ENCODE measurements at regions not wholly inside any gene's neighbourhood (a gene's known extent, or its start where the extent isn't known, plus 50 kb on each side); places are given as distances from the start of the nearest gene placed in this dataset.
"Not testable (repeated sequence)": the region's sequence is repeated elsewhere in the genome, so short reads cannot be mapped to it uniquely, and the experiment has no call there.

DNA sequence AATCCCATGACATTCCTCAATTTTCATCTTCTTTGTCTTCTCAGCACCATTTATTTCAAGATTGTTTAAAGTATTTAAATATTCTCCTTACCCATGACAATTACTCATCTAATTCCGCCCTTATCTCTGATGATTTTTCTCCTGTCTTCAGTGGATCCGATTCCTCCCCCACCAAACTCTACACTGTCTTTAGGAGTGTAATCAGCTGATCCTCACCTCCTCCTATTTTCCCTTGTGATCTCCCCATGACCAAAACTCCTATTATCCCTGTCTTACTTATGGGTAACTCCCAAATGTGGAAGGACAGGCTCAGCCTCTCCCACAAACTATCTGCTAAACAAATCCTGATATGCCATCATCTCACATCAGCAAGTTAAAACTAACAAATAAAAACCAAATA lies 335.3 kb upstream of the RUNX1 start:
- Histone ChIP-seq H3K9me3 (ENCODE audit: control insufficient read depth in 2 of 3, low read length in 3 of 3) (no peaks in the 10 kb centered on the region), H3K4me1 (ENCODE audit: control insufficient read depth in 2 of 2, insufficient read depth in 2 of 2, low read length in 2 of 2) (no peaks in the 10 kb centered on the region), H3K4me3 (ENCODE audit: low read length) (no peak overlapping the region), H3K36me3 (ENCODE audit: control insufficient read depth in 2 of 3, insufficient read depth in 3 of 3, low read length in 3 of 3) (no peaks in the 10 kb centered on the region), H3K27ac (ENCODE audit: low read depth, low read length) (no peak overlapping the region), H3K27me3 (ENCODE audit: control insufficient read depth in 2 of 2, insufficient read depth in 2 of 2, low read length in 2 of 2) (no peaks in the 10 kb centered on the region)
- DNase-seq (no peak), ATAC-seq (no peak)
- intact Hi-C loops (cut with micrococcal nuclease): no loop called here
- POLR2A ChIA-PET: no interaction called here
- Mint-ChIP-seq H3K27ac (no peak overlapping the region), H3K27me3 (peaks cover 0 to 5% (median 0%) of the 10 kb centered on the region in 5 donors), H3K36me3 (peaks cover 0 to 8% (median 5%) of the 10 kb centered on the region in 5 donors), H3K4me3 (no peak overlapping the region), H3K9me3 (peaks cover 0 to 8% (median 1%) of the 10 kb centered on the region in 11 donors), H3K4me1 (no peaks in the 10 kb centered on the region)
- CTCF ChIA-PET: no interaction called here

DNA sequence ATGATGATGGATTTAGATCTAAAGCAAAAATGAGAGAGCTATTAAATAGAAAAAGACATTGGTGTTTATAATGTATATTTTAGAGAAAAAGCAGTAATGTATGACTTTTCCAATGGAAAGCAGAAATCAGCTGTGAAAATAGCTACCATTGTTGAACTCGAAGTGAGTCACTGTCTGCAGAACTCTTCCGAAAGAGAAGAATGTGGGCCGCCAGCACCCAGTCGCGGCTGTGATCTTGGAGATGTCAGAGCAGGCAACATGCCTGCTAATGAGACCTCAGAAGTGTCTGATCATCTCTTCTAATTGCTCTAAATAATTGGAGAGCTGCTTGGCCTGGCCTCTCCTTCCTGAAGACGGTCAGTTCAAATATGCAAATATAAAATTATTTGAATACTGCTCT lies 333.6 kb upstream of the RUNX1 start:
- DNase-seq (no peak), ATAC-seq (no peak)
- H3K4me1 Mint-ChIP-seq: peaks cover 0 to 2% (median 0%) of the 10 kb centered on the region in 7 donors
- no peak overlapping the region for H3K27ac ChIP-seq (ENCODE audit: low read depth, low read length)
- ChIA-PET CTCF (no interaction called here), POLR2A (no interaction called here)
- H3K4me1 ChIP-seq (ENCODE audit: control insufficient read depth in 2 of 2, insufficient read depth in 2 of 2, low read length in 2 of 2): no peaks in the 10 kb centered on the region
- no peaks in the 10 kb centered on the region for H3K9me3 ChIP-seq (ENCODE audit: control insufficient read depth in 2 of 3, low read length in 3 of 3)
- no peaks in the 10 kb centered on the region for H3K36me3 Mint-ChIP-seq
- no peak overlapping the region for H3K27ac Mint-ChIP-seq
- H3K27me3 ChIP-seq (ENCODE audit: control insufficient read depth in 2 of 2, insufficient read depth in 2 of 2, low read length in 2 of 2): no peaks in the 10 kb centered on the region
- no peak overlapping the region for H3K4me3 ChIP-seq (ENCODE audit: low read length)
- no peak overlapping the region for H3K4me3 Mint-ChIP-seq
- peaks cover 0 to 5% (median 0%) of the 10 kb centered on the region in 5 donors for H3K27me3 Mint-ChIP-seq
- H3K9me3 Mint-ChIP-seq: peaks cover 0 to 1% (median 0%) of the 10 kb centered on the region in 11 donors
- intact Hi-C loops (cut with micrococcal nuclease): no loop called here
- no peaks in the 10 kb centered on the region for H3K36me3 ChIP-seq (ENCODE audit: control insufficient read depth in 2 of 3, insufficient read depth in 3 of 3, low read length in 3 of 3)

DNA sequence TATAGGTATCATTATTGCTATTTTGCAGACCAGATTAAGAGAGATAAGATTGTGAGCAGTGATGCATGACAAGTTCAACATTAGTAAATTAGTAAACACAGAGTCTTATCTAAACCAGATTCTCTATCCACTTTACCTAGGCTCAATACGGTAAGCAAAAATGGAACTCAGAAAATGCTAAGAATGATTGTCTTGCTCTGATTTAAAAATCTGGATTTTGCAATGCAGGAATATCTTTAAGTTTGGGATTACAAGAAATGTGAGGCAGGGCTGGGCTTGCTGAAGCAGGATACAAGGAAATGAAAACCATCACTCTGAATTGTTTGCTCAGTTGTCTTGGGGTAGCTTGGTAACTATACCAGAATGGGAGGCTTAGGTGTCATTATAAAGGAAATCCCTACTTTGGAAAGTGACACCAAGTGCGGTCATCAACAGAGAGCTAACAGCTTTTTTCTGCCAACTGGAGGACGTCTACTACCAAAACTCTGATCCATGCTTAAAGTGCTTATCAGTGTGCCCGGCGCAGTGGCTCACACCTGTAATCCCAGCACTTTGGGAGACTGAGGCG lies 332.7 kb upstream of the RUNX1 start:
- intact Hi-C loops (cut with micrococcal nuclease): no loop called here
- Histone ChIP-seq H3K4me1 (ENCODE audit: control insufficient read depth in 2 of 2, insufficient read depth in 2 of 2, low read length in 2 of 2) (no peaks in the 10 kb centered on the region), H3K27ac (ENCODE audit: low read depth, low read length) (no peak overlapping the region), H3K4me3 (ENCODE audit: low read length) (no peak overlapping the region), H3K9me3 (ENCODE audit: control insufficient read depth in 2 of 3, low read length in 3 of 3) (no peaks in the 10 kb centered on the region), H3K27me3 (ENCODE audit: control insufficient read depth in 2 of 2, insufficient read depth in 2 of 2, low read length in 2 of 2) (no peaks in the 10 kb centered on the region), H3K36me3 (ENCODE audit: control insufficient read depth in 2 of 3, insufficient read depth in 3 of 3, low read length in 3 of 3) (no peaks in the 10 kb centered on the region)
- Mint-ChIP-seq H3K36me3 (no peaks in the 10 kb centered on the region), H3K27ac (no peak overlapping the region), H3K4me3 (no peak overlapping the region), H3K27me3 (peaks cover 0 to 5% (median 0%) of the 10 kb centered on the region in 5 donors), H3K9me3 (peaks cover 0 to 1% (median 0%) of the 10 kb centered on the region in 11 donors), H3K4me1 (peaks cover 0 to 2% (median 0%) of the 10 kb centered on the region in 7 donors)
- CTCF ChIA-PET: no interaction called here
- ATAC-seq: no peak
- DNase-seq: no peak
- POLR2A ChIA-PET: no interaction called here

DNA sequence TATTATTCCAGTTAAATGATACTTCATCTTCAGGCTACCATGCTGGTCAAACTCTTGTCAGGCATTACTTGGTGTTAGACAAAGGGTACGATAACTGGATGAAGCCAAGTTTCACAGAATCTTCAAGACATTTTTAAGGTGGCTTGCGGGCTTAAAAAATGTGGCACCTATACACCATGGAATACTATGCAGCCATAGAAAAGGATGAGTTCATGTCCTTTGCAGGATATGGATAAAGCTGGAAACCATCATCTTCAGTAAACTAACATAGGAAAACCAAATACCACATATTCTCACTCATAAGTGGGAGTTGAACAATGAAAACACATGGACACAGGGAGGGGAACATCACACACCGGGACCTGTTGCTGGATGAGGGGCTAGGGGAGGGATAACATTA lies 331.2 kb upstream of the RUNX1 start:
- H3K36me3 Mint-ChIP-seq; H3K9me3 Mint-ChIP-seq; H3K4me3 Mint-ChIP-seq; H3K27me3 Mint-ChIP-seq; DNase-seq; H3K27me3 ChIP-seq (ENCODE audit: control insufficient read depth in 2 of 2, insufficient read depth in 2 of 2, low read length in 2 of 2); H3K4me1 ChIP-seq (ENCODE audit: control insufficient read depth in 2 of 2, insufficient read depth in 2 of 2, low read length in 2 of 2); H3K27ac ChIP-seq (ENCODE audit: low read depth, low read length); intact Hi-C loops (cut with micrococcal nuclease); H3K27ac Mint-ChIP-seq; H3K4me3 ChIP-seq (ENCODE audit: low read length); POLR2A ChIA-PET; H3K9me3 ChIP-seq (ENCODE audit: control insufficient read depth in 2 of 3, low read length in 3 of 3); H3K4me1 Mint-ChIP-seq; CTCF ChIA-PET; ATAC-seq; H3K36me3 ChIP-seq (ENCODE audit: control insufficient read depth in 2 of 3, insufficient read depth in 3 of 3, low read length in 3 of 3): not testable (repeated sequence)

DNA sequence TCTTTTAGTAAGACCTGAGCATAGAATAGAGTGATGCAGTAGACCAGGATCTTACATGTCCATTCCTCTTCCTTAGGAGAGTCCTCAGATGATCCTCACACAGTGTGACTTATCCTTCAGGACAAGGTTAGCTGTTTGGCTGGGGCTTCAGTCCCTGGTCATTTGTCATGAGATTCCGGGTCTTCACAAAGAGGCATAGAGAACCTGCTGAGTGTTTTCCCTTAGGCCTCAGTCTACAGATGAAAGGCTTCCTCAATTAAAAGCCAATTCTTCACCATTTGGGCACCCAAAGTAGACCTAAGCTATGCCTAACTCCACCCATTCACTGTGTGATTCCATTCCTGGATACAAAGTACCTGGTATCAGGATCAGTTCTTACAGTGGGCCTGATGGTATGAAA lies 329.8 kb upstream of the RUNX1 start:
- ChIA-PET POLR2A (interaction anchor here (0.7 to 0.9 kb wide), 2 partner anchors 10 to 231 kb away, joined by 3 read pairs; no protein-coding TSS in a partner anchor), CTCF (interaction anchor here (0.9 to 1.8 kb wide), 3 partner anchors 11 to 625 kb away, joined by 3 to 4 read pairs (median 3); no protein-coding TSS in a partner anchor)
- Histone ChIP-seq H3K4me1 (ENCODE audit: control insufficient read depth in 2 of 2, insufficient read depth in 2 of 2, low read length in 2 of 2) (no peaks in the 10 kb centered on the region), H3K36me3 (ENCODE audit: control insufficient read depth in 2 of 3, insufficient read depth in 3 of 3, low read length in 3 of 3) (no peaks in the 10 kb centered on the region), H3K4me3 (ENCODE audit: low read length) (no peak overlapping the region), H3K27ac (ENCODE audit: low read depth, low read length) (no peak overlapping the region), H3K27me3 (ENCODE audit: control insufficient read depth in 2 of 2, insufficient read depth in 2 of 2, low read length in 2 of 2) (no peaks in the 10 kb centered on the region), H3K9me3 (ENCODE audit: control insufficient read depth in 2 of 3, low read length in 3 of 3) (no peaks in the 10 kb centered on the region)
- peaks cover 0 to 4% (median 0%) of the 10 kb centered on the region in 5 donors for H3K27me3 Mint-ChIP-seq
- no peaks in the 10 kb centered on the region for H3K36me3 Mint-ChIP-seq
- no peak overlapping the region for H3K4me3 Mint-ChIP-seq
- H3K4me1 Mint-ChIP-seq: peaks cover 0 to 5% (median 0%) of the 10 kb centered on the region in 7 donors
- ATAC-seq (no peak), DNase-seq (no peak)
- peaks cover 0 to 1% (median 0%) of the 10 kb centered on the region in 11 donors for H3K9me3 Mint-ChIP-seq
- intact Hi-C loops (cut with micrococcal nuclease): no loop called here
- H3K27ac Mint-ChIP-seq: no peak overlapping the region

DNA sequence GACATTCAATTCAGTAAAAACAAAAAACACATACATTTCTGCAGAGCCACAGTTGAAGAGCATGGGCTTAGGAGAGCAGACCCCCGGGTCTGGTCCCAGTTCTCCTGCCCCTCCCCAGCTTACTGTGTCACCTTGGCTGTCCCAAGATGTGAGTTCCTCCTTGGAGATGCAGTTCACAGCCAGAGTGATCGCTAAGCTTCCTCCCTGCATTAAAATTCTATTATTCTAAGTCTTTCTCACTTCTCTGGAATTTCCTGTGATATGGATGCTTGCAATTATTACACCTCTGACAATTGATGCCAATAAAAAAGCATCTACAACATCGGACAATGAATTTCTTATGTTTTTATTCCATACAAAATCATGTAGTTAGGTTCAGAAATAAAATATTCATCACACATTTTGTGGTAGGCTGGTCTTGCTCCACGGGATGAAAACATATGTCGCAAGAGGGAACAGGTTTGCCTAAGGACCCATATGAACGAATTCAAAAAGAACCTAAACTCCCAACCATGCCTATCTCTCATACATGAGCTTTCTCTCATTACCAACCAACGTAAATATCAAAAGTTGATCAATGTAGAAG lies 328.5 kb upstream of the RUNX1 start:
- intact Hi-C loops (cut with micrococcal nuclease): no loop called here
- H3K27me3 Mint-ChIP-seq: no peaks in the 10 kb centered on the region
- H3K36me3 Mint-ChIP-seq: no peaks in the 10 kb centered on the region
- Histone ChIP-seq H3K36me3 (ENCODE audit: control insufficient read depth in 2 of 3, insufficient read depth in 3 of 3, low read length in 3 of 3) (no peaks in the 10 kb centered on the region), H3K4me3 (ENCODE audit: low read length) (no peak overlapping the region), H3K9me3 (ENCODE audit: control insufficient read depth in 2 of 3, low read length in 3 of 3) (no peaks in the 10 kb centered on the region), H3K4me1 (ENCODE audit: control insufficient read depth in 2 of 2, insufficient read depth in 2 of 2, low read length in 2 of 2) (no peaks in the 10 kb centered on the region), H3K27me3 (ENCODE audit: control insufficient read depth in 2 of 2, insufficient read depth in 2 of 2, low read length in 2 of 2) (no peaks in the 10 kb centered on the region), H3K27ac (ENCODE audit: low read depth, low read length) (no peak overlapping the region)
- H3K4me3 Mint-ChIP-seq: no peak overlapping the region
- POLR2A ChIA-PET: no interaction called here
- H3K4me1 Mint-ChIP-seq: peaks cover 0 to 5% (median 0%) of the 10 kb centered on the region in 7 donors
- CTCF ChIA-PET: no interaction called here
- ATAC-seq (no peak), DNase-seq (no peak)
- no peak overlapping the region for H3K27ac Mint-ChIP-seq
- no peaks in the 10 kb centered on the region for H3K9me3 Mint-ChIP-seq
